LNCAP (cell line): ENCODE measurements at regions not wholly inside any gene's neighbourhood (a gene's known extent, or its start where the extent isn't known, plus 50 kb on each side); places are given as distances from the start of the nearest gene placed in this dataset.

Experiments
- TF ChIP-seq, protein P1 (sequence below): fragments of 450-650 bp; IDR thresholded peaks from 2 replicates; pipeline ENCODE4 v1.5.1; 2017; ENCODE audit warnings: mild to moderate bottlenecking

GRCh38 chr15:31831596-31831995 lies 198.7 kb upstream of the CHRNA7 start:
- TF ChIP-seq, protein P1, sequence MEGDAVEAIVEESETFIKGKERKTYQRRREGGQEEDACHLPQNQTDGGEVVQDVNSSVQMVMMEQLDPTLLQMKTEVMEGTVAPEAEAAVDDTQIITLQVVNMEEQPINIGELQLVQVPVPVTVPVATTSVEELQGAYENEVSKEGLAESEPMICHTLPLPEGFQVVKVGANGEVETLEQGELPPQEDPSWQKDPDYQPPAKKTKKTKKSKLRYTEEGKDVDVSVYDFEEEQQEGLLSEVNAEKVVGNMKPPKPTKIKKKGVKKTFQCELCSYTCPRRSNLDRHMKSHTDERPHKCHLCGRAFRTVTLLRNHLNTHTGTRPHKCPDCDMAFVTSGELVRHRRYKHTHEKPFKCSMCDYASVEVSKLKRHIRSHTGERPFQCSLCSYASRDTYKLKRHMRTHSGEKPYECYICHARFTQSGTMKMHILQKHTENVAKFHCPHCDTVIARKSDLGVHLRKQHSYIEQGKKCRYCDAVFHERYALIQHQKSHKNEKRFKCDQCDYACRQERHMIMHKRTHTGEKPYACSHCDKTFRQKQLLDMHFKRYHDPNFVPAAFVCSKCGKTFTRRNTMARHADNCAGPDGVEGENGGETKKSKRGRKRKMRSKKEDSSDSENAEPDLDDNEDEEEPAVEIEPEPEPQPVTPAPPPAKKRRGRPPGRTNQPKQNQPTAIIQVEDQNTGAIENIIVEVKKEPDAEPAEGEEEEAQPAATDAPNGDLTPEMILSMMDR: no peak

- TF ChIP-seq, protein P1: no peak
These were observed 195.7 kb upstream of the CHRNA7 start for GRCh38 chr15:31834654-31835053.

GRCh38 chr15:31839388-31839787 lies 190.9 kb upstream of the CHRNA7 start:
- TF ChIP-seq, protein P1: no peak

GRCh38 chr15:31840849-31841476 lies 189.4 kb upstream of the CHRNA7 start:
- TF ChIP-seq, protein P1: no peak

DNA sequence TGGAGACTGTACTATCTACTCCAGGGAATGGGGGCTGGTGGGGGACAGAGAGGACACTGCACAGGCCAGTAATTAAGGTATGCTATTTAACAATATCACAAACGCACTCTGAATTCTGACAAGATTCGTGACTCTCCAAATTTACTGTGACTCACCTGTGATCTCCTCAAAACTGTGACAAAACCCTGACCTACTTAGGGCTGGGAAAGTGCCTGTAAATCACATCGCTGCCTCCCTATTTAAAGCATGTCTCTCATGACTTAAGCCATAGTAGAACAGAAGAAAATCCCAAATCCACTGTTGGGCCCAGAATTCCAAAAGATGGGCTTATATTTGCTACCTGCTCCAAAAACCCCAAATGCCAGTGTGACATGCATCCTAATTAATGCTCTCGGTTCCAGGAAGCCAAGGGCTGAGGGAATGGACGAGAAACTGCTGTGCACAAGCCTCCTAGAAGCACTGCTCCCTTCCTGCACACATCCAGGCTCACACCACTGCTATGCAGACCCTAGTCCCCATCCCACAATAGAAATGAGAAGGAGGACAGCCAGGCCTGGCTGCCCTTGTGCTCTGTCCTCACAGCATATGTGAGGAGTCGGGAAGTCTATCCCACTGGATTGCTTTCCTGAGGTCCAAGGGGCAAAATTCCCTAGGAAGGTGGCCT lies 187.7 kb upstream of the CHRNA7 start:
- TF ChIP-seq, protein P1: no peak

- TF ChIP-seq, protein P1: no peak
These were observed 186.8 kb upstream of the CHRNA7 start for GRCh38 chr15:31843426-31844055.

DNA sequence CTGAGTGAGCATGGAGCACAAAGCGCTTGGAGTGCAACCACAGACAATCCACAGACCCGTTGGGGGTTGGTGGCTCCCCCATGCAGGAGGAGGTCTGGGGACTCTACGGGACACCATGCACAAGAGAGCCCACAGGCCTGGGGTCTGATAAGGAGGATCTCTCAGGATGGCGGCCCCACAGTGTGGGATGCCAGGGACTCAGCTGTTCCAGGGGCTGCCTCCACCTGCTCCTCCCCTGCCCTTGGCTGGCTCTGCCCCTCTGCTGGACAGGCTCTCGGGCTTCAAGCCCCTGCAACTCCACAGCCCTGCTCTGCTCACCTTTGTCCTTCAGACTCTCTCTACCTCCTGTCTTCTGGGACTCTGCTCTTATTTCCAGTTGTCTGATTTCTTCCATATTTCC lies 184.5 kb upstream of the CHRNA7 start:
- TF ChIP-seq, protein P1: no peak
